Stimulated activated CD4-positive, alpha-beta T cell treated with anti-CD3 and anti-CD28 coated beads, Interleukin-12 subunit alpha, Interleukin-12 subunit beta, amount 100 ng/mL, for 48 hours (primary cell): ENCODE measurements at regions not wholly inside any gene's neighbourhood (a gene's known extent, or its start where the extent isn't known, plus 50 kb on each side); places are given as distances from the start of the nearest gene placed in this dataset.

Source experiments
- DNase-seq, 3 donors: peaks; one replicate each; pipeline ENCODE4 v3.0.0-alpha.2; 2020; ENCODE audit warnings: low read depth in 2 of 3, low spot score in 1 of 3

DNA sequence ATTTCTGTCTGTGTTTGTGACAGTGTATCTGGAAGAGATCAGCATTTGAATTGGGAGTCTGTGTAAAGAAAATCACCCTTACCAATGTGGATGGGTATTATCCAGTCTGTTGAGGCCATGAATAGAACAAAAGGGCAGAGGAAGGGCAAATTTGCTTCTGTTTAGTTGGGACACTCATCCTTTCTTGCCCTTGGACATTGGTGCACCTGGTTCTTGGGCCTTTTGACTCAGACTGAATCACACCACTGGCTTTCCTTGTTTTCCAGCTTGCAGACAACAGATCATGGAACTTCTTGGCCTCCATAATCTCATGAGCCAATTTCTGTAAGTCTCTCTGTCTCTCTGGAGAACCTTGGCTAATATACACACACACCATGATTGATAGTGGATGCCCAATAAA is 164.4 kb upstream of the SGO1 start:
- DNase-seq, result no peak

GRCh38 chr3:20346916-20347315 is 160.9 kb upstream of the SGO1 start:
- no peak for DNase-seq

GRCh38 chr3:20346369-20346768 is 160.4 kb upstream of the SGO1 start:
- DNase-seq, result no peak

DNA sequence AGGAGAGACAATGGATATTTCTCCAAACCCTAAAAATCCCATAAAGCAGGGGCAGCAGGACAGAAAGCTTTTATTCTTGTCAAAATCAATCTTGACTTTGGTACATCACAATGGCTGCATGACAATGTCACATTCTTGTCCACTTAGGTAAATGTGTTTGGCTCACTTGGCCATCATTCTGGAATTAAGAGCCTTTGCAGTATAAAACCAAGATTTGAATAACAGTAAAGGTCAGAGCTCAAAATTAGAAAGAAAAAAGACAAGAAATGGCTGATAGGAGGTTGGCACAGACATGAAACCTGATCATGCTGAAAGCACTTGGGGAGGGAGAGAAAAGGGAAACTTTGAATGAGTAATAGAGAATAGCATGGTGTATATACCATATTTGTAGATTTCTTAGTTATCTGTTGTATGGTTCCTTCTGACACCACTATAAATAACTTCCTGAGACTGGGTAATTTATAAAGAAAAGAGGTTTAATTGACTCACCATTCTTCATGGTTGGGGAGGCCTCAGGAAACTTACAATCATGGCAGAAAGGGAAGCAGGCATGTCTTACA is 158.5 kb upstream of the SGO1 start:
- DNase-seq, result no peak

DNA sequence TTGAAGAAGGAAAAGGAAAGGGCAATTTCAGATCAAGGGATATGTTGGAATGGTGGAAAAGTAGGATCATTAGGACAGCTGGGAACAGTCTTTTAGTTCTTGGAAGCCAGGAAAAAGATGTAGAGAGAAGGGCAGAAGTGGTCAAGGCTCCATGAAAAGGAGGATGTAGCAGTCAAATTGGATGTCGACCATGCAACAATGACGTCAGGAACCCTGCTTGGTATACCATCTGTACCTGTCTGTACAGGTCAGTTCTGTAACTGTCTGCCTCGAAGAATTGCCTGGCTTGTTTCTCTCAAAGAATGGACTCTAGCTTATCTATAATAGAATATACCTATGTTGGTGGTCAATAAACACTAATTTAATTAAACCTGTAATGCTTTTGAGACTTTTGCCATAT is 157.8 kb upstream of the SGO1 start:
- no peak for DNase-seq

GRCh38 chr3:20340324-20340928 is 154.4 kb upstream of the SGO1 start:
- DNase-seq, result peak; percentile 35 to 82 (median 58)

DNA sequence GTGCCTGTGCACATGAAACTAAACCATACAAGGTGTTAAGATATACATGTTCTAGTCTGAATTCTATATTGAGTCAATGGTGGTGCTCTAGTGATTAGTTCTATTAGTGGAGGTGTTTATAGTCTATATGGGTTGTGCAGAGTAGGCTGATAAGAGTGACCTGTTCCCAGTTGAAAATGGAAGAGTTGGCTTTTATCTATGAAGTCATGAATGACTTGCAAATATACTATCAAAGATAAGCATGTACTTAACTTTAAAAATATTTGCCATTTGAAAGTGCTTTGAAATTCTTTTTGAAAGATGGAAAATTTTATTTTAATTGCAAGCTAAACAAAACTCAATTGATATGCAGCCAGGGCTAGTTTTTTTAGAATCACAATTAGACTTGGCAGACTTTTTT is 150.6 kb upstream of the SGO1 start:
- DNase-seq, result no peak

DNA sequence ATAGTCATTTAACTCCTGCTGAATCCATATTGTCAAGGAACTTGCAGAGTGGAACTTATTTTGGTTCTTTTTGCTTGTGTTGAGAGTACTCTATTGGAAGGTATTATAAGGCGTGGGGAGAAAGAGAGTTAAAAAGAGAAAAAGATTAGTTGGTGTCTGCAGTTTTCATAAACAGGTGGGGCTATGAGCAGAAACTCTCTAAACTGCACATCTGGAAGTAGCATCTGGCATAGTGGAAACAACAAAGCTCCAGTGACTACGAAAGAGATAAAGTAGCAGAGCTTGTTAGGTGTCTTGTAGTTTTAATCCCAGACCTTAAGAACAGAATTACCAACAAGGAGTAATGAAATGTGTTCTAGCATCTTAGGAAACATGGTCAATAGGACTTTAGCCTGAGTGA is 148.8 kb upstream of the SGO1 start:
- no peak for DNase-seq

GRCh38 chr3:20327889-20328288 is 141.9 kb upstream of the SGO1 start:
- DNase-seq, result no peak

- DNase-seq, result no peak
Measured at GRCh38 chr3:20326541-20326940, 140.5 kb upstream of the SGO1 start.

GRCh38 chr3:20325563-20325962 is 139.6 kb upstream of the SGO1 start:
- DNase-seq, result no peak

DNA sequence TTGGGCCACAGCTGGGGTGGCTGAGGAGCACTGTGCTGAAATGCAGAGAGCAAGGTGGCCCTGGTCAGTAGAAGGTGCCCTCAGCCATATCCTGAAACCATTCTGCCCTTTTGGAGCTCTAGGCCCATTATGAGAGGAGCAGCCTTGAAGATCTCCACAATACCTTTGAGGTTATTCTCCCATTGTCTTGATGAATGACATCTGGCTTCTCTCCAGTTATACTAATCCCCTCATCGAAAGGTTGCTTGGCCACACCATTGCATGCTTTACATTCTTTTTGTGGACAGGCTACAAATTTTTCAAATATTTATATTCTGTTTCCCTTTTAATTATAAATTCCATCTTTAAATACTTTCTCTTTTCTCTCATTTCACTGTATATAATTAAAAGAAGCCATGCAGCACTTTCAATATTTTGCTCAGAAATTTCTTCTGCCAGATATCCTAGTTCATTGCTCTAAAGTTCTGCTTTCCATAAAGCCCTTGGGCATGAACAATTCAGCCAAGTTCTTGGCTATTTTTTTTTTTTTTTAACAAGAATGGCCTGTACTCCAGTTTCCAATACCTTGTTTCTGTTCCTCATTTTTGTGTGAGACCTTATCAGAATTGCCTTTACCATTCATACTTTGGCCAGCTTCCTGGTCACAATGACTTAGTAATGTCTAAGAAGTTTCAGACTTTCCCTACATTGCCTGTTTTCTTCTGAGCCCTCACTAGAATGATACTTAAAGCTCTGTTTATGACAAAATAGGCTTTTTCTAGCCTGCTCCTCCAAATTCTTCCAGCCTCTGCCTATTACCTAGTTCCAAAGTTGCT is 138.9 kb upstream of the SGO1 start:
- no peak for DNase-seq

GRCh38 chr3:20323307-20323927 is 137.4 kb upstream of the SGO1 start:
- no peak for DNase-seq

DNA sequence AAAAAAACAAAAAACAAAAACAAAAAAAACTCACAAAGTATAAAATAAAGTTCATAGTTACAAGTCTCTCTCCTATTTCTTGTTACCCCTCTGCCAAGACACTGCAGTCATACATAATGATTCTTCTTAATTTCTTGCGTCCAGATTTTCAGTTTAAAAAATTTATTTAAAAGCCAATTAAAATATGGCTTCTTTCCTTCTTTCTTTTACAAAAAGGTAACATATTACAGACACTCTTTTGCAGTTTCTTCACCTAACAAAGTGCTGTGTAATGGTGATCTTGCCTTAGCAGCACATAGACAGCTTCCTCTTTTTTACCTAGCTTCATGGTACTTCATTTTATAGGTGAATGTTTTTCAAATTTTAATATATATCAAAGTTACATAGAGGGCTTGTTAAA is 136.1 kb upstream of the SGO1 start:
- no peak for DNase-seq

DNA sequence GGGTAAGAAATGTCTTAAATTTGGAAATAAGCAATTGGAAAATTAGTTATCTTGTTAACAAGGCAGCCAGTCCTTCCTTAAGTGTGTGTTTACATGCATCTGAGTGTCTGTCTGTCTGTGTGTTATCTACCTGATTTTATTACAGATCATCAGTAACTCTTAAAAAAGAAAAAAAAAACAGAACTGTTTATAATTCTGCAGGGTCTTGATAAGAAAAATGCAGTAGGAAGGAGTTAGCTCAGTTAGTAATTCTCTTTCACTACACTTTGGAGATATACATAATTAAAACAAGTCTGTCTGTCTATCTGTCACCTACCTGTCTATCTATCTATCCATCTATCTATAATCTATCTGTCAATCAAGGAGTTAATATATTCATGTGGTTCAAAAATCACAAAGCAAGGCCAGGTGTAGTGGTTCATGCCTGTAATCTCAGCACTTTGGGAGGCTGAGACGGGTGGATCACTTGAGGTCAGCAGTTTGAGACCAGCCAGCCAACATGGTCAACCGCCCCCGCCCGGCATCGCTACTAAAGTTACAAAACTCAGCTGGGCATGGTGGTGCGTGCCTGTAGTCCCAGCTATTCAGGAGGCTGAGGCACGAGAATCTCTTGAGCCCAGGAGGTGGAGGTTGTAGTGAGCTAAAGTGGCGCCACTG is 135.5 kb upstream of the SGO1 start:
- DNase-seq, result no peak

GRCh38 chr3:20320489-20320888 is 134.5 kb upstream of the SGO1 start:
- no peak for DNase-seq

GRCh38 chr3:20319551-20319950 is 133.5 kb upstream of the SGO1 start:
- no peak for DNase-seq

DNA sequence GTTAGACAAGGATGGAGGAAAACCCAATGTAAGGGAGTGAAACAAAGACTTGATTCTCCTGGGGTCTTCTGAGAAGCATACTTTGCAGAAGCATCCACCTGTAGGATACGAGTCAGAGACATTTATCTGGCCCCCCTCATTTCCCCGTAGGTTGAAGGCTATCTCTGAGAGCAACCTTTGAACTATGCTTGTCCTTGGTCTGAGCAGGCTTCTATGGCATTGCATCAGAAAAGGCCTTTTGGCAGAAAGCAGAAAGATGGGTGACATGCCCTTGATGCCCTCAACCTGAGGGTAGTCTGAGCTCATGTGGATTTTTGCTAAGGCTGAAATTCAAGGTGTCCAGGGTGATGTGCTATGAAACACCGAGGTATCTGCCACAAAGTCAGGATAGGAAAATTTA is 131.6 kb upstream of the SGO1 start:
- DNase-seq, result no peak

GRCh38 chr3:20316238-20316637 is 130.2 kb upstream of the SGO1 start:
- DNase-seq, result no peak

DNA sequence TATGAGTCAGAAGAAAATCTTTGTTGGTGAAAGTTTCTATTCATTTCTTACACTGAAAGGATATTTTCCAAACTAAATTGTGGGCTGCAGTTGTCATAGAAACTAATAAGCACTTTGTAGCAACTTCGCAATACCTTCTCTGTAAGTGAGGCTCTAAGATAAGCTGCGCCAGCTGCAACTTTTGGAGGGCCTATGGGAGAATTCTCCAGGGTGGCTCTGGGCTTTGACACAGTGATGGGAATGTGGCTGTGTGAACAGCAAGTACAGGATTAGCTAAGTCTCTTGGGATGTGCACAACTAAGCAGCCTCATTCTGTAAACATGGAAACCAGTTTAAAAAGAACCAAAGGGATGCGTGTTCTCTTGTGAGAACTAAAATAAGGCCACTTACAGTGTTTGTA is 124.6 kb upstream of the SGO1 start:
- no peak for DNase-seq

DNA sequence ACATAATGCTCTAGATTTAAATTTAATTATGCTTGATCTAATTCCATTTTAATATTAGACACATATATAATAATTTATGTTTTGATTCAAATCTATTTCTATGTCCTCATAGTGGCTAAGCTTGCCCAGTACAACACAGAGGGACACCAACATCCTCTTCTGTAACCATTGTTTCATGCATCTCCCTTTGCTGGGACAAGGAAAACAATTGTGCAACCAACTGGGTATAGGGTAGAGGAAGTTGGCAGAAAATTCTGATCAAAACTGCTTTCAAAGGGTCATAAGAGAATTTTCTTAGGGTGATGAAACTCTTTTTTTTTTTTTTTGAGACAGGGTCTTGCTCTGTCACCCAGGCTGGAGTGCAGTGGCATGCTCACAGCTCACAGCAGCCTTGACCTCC is 121.4 kb upstream of the SGO1 start:
- no peak for DNase-seq

DNA sequence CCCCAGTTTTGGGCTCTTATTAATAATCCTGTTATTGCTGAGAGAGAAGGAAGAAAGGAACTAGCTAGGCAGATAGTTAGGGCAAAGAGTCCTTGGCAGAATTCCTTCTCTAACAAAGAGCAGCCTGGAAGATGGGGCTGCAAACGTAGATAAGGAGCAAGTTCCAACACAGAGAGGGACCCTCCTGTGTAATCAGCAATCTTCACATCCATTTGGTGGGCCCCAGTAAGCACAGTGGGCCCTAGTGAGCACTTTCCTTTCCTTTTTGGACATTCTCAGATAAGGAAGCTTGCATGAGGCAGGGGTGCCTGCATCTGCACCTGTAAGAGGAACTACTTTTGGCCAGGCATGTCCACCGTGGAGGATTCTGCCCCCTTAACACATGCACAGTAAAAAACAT is 119.6 kb upstream of the SGO1 start:
- no peak for DNase-seq
